GM23338 (cell line): ENCODE measurements at regions not wholly inside any gene's neighbourhood (a gene's known extent, or its start where the extent isn't known, plus 50 kb on each side); places are given as distances from the start of the nearest gene placed in this dataset.

Experiments used
- ATAC-seq: fragments of 200-7000 bp; cut with Tn5 transposase; 3 replicates; pipeline ENCODE4 v1.9.1; 2020
- DNase-seq: peaks from one replicate; pipeline ENCODE4 v3.0.0-alpha.2; 2015; ENCODE audit warnings: low spot score
- H2AFZ ChIP-seq: fragments of 200-600 bp; sonication (generic); 2 replicates; pipeline ENCODE4 v1.8.0; 2016; ENCODE audit warnings: antibody characterized with exemption, mild to moderate bottlenecking, moderate library complexity
- H3F3A ChIP-seq: fragments of 200-600 bp; sonication (generic); replicated peaks from 2 replicates; pipeline ENCODE4 v1.8.0; 2017; ENCODE audit warnings: antibody characterized with exemption, mixed run types, low read depth
- H3K27ac ChIP-seq: fragments of 200-600 bp; sonication (generic); 2 replicates; pipeline ENCODE4 v1.6.1; 2016; ENCODE audit warnings: low read depth
- H3K27me3 ChIP-seq: fragments of 200-600 bp; sonication (generic); 2 replicates; pipeline ENCODE4 v1.8.0; 2016; ENCODE audit warnings: mild to moderate bottlenecking, mixed run types, moderate library complexity; ENCODE audit not compliant: insufficient read depth
- H3K36me3 ChIP-seq: fragments of 200-600 bp; sonication (generic); 2 replicates; pipeline ENCODE4 v1.8.0; 2016; ENCODE audit warnings: mild to moderate bottlenecking; ENCODE audit not compliant: insufficient read depth
- H3K4me1 ChIP-seq: fragments of 200-600 bp; sonication (generic); 2 replicates; pipeline ENCODE4 v1.8.0; 2016; ENCODE audit warnings: mild to moderate bottlenecking, moderate library complexity; ENCODE audit not compliant: insufficient read depth
- H3K4me2 ChIP-seq: fragments of 200-600 bp; sonication (generic); 2 replicates; pipeline ENCODE4 v1.7.1; 2017; ENCODE audit warnings: mixed run types
- H3K4me3 ChIP-seq: fragments of 200-600 bp; sonication (generic); 2 replicates; pipeline ENCODE4 v1.6.1; 2016; ENCODE audit warnings: mixed run types
- H3K79me2 ChIP-seq: fragments of 200-600 bp; sonication (generic); replicated peaks from 2 replicates; pipeline ENCODE4 v1.8.0; 2017; ENCODE audit warnings: mild to moderate bottlenecking; ENCODE audit not compliant: insufficient read depth
- H3K9me2 ChIP-seq: fragments of 200-600 bp; sonication (generic); 2 replicates; pipeline ENCODE4 v1.8.0; 2017; ENCODE audit not compliant: insufficient read depth
- H4K20me1 ChIP-seq: fragments of 200-600 bp; sonication (generic); replicated peaks from 2 replicates; pipeline ENCODE4 v1.8.0; 2017; ENCODE audit warnings: mild to moderate bottlenecking; ENCODE audit not compliant: insufficient read depth
- H3K27ac Mint-ChIP-seq: 2 replicates; pipeline ENCODE4 v1.8.0; 2020; ENCODE audit warnings: inconsistent platforms, mild to moderate bottlenecking, moderate library complexity, mixed read lengths
- H3K27me3 Mint-ChIP-seq: 3 replicates; pipeline ENCODE4 v1.8.0; 2022; ENCODE audit warnings: low read depth, mild to moderate bottlenecking, moderate library complexity, mixed read lengths, inconsistent platforms; ENCODE audit not compliant: insufficient read depth, poor library complexity
- H3K36me3 Mint-ChIP-seq: 3 replicates; pipeline ENCODE4 v1.8.0; 2021; ENCODE audit warnings: low read depth, mild to moderate bottlenecking, inconsistent platforms, moderate library complexity, mixed read lengths
- H3K4me1 Mint-ChIP-seq: 3 replicates; pipeline ENCODE4 v1.8.0; 2020; ENCODE audit warnings: mild to moderate bottlenecking, inconsistent platforms, mixed read lengths
- H3K4me3 Mint-ChIP-seq: 3 replicates; pipeline ENCODE4 v1.8.0; 2021; ENCODE audit warnings: moderate library complexity, mild to moderate bottlenecking, inconsistent platforms, mixed read lengths
- H3K9me3 Mint-ChIP-seq: 3 replicates; pipeline ENCODE4 v1.8.0; 2020; ENCODE audit warnings: moderate library complexity, mild to moderate bottlenecking, inconsistent platforms, mixed read lengths
- EZH2phosphoT487 ChIP-seq: fragments of 200-600 bp; sonication (generic); IDR thresholded peaks from one replicate; pipeline ENCODE4 v1.8.1; 2018; ENCODE audit warnings: antibody characterized with exemption; ENCODE audit not compliant: unreplicated experiment
- JUNB ChIP-seq: IDR thresholded peaks from one replicate; pipeline ENCODE4 v1.6.1; 2016; ENCODE audit warnings: antibody characterized with exemption; ENCODE audit not compliant: unreplicated experiment
- ZNF331 ChIP-seq: fragments of 250-450 bp; sonication (Bioruptor Pico); IDR thresholded peaks from 2 replicates; pipeline ENCODE4 v1.5.0; 2020; ENCODE audit warnings: low read depth, mild to moderate bottlenecking, moderate library complexity
- TF ChIP-seq, protein P1 (sequence below): fragments of 250-450 bp; sonication (Bioruptor Pico); IDR thresholded peaks from 2 replicates; pipeline ENCODE4 v1.5.0; 2020; ENCODE audit warnings: mild to moderate bottlenecking, moderate library complexity
- TF ChIP-seq, protein P2 (sequence below): IDR thresholded peaks from one replicate; pipeline ENCODE4 v1.6.1; 2018; ENCODE audit warnings: antibody characterized with exemption; ENCODE audit not compliant: unreplicated experiment

DNA sequence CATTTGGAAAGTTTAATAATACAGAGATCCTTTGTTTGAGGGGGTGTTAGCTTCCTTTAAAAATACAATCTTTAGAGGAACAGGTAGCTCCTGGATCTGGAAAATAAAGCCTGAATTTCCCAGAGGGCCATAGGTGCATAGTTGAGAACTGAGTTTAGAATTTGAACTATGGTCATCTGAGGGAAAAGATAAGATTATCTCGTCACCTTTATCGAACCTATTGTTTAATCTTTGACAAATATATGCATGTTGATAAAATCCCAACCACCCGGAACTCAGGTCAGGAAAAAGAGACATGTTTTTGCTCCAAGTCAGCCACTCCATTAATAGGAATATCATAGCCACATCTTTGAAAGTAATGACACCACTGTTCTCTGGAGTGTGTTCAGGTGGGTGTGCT, 91.7 kb upstream of the FAM169A start (continued):
- TF ChIP-seq, protein P1, sequence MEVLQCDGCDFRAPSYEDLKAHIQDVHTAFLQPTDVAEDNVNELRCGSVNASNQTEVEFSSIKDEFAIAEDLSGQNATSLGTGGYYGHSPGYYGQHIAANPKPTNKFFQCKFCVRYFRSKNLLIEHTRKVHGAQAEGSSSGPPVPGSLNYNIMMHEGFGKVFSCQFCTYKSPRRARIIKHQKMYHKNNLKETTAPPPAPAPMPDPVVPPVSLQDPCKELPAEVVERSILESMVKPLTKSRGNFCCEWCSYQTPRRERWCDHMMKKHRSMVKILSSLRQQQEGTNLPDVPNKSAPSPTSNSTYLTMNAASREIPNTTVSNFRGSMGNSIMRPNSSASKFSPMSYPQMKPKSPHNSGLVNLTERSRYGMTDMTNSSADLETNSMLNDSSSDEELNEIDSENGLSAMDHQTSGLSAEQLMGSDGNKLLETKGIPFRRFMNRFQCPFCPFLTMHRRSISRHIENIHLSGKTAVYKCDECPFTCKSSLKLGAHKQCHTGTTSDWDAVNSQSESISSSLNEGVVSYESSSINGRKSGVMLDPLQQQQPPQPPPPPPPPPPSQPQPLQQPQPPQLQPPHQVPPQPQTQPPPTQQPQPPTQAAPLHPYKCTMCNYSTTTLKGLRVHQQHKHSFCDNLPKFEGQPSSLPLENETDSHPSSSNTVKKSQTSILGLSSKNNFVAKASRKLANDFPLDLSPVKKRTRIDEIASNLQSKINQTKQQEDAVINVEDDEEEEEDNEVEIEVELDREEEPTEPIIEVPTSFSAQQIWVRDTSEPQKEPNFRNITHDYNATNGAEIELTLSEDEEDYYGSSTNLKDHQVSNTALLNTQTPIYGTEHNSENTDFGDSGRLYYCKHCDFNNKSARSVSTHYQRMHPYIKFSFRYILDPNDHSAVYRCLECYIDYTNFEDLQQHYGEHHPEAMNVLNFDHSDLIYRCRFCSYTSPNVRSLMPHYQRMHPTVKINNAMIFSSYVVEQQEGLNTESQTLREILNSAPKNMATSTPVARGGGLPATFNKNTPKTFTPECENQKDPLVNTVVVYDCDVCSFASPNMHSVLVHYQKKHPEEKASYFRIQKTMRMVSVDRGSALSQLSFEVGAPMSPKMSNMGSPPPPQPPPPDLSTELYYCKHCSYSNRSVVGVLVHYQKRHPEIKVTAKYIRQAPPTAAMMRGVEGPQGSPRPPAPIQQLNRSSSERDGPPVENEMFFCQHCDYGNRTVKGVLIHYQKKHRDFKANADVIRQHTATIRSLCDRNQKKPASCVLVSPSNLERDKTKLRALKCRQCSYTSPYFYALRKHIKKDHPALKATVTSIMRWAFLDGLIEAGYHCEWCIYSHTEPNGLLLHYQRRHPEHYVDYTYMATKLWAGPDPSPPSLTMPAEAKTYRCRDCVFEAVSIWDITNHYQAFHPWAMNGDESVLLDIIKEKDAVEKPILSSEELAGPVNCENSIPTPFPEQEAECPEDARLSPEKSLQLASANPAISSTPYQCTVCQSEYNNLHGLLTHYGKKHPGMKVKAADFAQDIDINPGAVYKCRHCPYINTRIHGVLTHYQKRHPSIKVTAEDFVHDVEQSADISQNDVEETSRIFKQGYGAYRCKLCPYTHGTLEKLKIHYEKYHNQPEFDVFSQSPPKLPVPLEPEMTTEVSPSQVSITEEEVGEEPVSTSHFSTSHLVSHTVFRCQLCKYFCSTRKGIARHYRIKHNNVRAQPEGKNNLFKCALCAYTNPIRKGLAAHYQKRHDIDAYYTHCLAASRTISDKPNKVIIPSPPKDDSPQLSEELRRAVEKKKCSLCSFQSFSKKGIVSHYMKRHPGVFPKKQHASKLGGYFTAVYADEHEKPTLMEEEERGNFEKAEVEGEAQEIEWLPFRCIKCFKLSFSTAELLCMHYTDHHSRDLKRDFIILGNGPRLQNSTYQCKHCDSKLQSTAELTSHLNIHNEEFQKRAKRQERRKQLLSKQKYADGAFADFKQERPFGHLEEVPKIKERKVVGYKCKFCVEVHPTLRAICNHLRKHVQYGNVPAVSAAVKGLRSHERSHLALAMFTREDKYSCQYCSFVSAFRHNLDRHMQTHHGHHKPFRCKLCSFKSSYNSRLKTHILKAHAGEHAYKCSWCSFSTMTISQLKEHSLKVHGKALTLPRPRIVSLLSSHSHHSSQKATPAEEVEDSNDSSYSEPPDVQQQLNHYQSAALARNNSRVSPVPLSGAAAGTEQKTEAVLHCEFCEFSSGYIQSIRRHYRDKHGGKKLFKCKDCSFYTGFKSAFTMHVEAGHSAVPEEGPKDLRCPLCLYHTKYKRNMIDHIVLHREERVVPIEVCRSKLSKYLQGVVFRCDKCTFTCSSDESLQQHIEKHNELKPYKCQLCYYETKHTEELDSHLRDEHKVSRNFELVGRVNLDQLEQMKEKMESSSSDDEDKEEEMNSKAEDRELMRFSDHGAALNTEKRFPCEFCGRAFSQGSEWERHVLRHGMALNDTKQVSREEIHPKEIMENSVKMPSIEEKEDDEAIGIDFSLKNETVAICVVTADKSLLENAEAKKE (CRISPR knock-in tag) = no peak

DNA sequence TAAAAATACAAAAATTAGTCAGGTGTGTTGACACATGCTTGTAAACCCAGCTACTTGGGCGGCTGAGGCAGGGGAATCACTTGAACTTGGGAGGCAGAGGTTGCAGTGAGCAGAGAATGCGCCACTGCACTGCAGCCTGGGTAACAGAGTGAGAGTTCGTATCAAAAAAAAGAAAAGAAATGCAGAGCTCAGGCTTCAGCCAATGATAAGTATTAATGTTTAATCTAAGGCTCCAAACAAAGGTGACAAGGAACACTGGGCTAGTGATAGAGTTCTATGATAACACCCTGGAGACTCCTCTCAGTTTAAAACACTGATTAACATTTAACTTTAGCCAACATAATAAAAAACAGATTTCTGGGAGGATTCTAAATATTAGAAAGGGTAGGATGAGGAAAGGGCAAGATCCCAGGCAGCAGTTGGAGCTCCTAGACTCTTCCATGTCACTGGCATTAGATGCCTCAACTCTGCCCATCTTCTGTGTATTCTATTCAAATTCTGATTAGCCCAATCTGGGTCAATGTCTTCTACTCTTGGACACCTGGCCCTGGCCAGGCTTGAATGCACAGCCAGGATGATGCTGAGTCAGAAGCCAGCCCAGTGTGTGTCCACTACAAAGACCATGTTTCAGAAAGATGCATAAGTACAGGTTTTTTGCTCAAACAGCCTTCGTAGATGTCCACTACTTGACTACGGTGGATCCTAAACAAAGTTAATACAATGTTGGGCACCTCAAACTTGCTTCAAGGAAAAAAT, 91.0 kb upstream of the FAM169A start:
- no peaks in the 10 kb centered on the region for H3K36me3 ChIP-seq
- no peak overlapping the region for H2AFZ ChIP-seq
- H3K4me1 ChIP-seq = no peaks in the 10 kb centered on the region
- H3K4me3 Mint-ChIP-seq = no peak overlapping the region
- H3K27ac ChIP-seq = no peak overlapping the region
- no peak overlapping the region for H3K4me2 ChIP-seq
- peaks cover 4% of the 10 kb centered on the region for H3K27me3 Mint-ChIP-seq
- H3K9me3 Mint-ChIP-seq = peaks cover 9% of the 10 kb centered on the region
- no peaks in the 10 kb centered on the region for H3K27me3 ChIP-seq
- H3K4me3 ChIP-seq = no peak overlapping the region
- no peaks in the 10 kb centered on the region for H3K4me1 Mint-ChIP-seq
- no peak overlapping the region for H3K27ac Mint-ChIP-seq
- no peak for ATAC-seq
- no peaks in the 10 kb centered on the region for H4K20me1 ChIP-seq
- no peaks in the 10 kb centered on the region for H3F3A ChIP-seq
- DNase-seq = no peak
- H3K79me2 ChIP-seq = no peaks in the 10 kb centered on the region
- peaks cover 8% of the 10 kb centered on the region; the same call in 1 of the 3 replicates for H3K36me3 Mint-ChIP-seq
- peaks cover 32% of the 10 kb centered on the region; the same call in 1 of the 2 replicates for H3K9me2 ChIP-seq
- TF ChIP-seq EZH2phosphoT487 = no peak
- TF ChIP-seq, protein P2, sequence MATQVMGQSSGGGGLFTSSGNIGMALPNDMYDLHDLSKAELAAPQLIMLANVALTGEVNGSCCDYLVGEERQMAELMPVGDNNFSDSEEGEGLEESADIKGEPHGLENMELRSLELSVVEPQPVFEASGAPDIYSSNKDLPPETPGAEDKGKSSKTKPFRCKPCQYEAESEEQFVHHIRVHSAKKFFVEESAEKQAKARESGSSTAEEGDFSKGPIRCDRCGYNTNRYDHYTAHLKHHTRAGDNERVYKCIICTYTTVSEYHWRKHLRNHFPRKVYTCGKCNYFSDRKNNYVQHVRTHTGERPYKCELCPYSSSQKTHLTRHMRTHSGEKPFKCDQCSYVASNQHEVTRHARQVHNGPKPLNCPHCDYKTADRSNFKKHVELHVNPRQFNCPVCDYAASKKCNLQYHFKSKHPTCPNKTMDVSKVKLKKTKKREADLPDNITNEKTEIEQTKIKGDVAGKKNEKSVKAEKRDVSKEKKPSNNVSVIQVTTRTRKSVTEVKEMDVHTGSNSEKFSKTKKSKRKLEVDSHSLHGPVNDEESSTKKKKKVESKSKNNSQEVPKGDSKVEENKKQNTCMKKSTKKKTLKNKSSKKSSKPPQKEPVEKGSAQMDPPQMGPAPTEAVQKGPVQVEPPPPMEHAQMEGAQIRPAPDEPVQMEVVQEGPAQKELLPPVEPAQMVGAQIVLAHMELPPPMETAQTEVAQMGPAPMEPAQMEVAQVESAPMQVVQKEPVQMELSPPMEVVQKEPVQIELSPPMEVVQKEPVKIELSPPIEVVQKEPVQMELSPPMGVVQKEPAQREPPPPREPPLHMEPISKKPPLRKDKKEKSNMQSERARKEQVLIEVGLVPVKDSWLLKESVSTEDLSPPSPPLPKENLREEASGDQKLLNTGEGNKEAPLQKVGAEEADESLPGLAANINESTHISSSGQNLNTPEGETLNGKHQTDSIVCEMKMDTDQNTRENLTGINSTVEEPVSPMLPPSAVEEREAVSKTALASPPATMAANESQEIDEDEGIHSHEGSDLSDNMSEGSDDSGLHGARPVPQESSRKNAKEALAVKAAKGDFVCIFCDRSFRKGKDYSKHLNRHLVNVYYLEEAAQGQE = no peak
- no peak for TF ChIP-seq ZNF331 (CRISPR knock-in tag)
- TF ChIP-seq JUNB = no peak
